Ascending aorta (tissue), 2 donors: ENCODE measurements at regions not wholly inside any gene's neighbourhood (a gene's known extent, or its start where the extent isn't known, plus 50 kb on each side); places are given as distances from the start of the nearest gene placed in this dataset.

Source experiments
- DNase-seq, 2 donors: peaks; one replicate each; pipeline ENCODE4 v3.0.0-alpha.2; 2019; ENCODE audit warnings: low spot score in 2 of 2
- H3K27ac ChIP-seq, 2 donors: fragments of 200-600 bp; sonication (generic); one replicate each; pipeline ENCODE4 v1.5.1; 2016 to 2017; ENCODE audit warnings: mild to moderate bottlenecking in 1 of 2
- H3K27me3 ChIP-seq: fragments of 200-600 bp; sonication (generic); one replicate; pipeline ENCODE4 v1.5.1; 2017
- H3K36me3 ChIP-seq, 2 donors: fragments of 200-600 bp; sonication (generic); one replicate each; pipeline ENCODE4 v1.5.1; 2016
- H3K4me1 ChIP-seq, 2 donors: fragments of 200-600 bp; sonication (generic); one replicate each; pipeline ENCODE4 v1.5.1; 2016 to 2017; ENCODE audit warnings: mild to moderate bottlenecking in 1 of 2
- H3K4me3 ChIP-seq, 2 donors: fragments of 200-600 bp; sonication (generic); one replicate each; pipeline ENCODE4 v1.5.1; 2016 to 2017; ENCODE audit warnings: mild to moderate bottlenecking in 1 of 2
- H3K9me3 ChIP-seq, 2 donors: fragments of 200-600 bp; sonication (generic); one replicate each; pipeline ENCODE4 v1.5.1; 2016
- intact Hi-C: fragments of 100-400 bp; cut with DNase I; formaldehyde crosslinking; loops from one replicate; pipeline ENCODE4 v1.15.1; 2023
- TF ChIP-seq, protein P1 (sequence below), 3 experiments: fragments of 200-600 bp in 2 of 3; fragments of 450-650 bp in 1 of 3; sonication (generic) in 2 of 3; IDR thresholded peaks; one replicate each; pipeline ENCODE4 v1.5.1; 2016 to 2019; ENCODE audit warnings: antibody characterized with exemption in 3 of 3, mild to moderate bottlenecking in 1 of 3, moderate library complexity in 1 of 3

DNA sequence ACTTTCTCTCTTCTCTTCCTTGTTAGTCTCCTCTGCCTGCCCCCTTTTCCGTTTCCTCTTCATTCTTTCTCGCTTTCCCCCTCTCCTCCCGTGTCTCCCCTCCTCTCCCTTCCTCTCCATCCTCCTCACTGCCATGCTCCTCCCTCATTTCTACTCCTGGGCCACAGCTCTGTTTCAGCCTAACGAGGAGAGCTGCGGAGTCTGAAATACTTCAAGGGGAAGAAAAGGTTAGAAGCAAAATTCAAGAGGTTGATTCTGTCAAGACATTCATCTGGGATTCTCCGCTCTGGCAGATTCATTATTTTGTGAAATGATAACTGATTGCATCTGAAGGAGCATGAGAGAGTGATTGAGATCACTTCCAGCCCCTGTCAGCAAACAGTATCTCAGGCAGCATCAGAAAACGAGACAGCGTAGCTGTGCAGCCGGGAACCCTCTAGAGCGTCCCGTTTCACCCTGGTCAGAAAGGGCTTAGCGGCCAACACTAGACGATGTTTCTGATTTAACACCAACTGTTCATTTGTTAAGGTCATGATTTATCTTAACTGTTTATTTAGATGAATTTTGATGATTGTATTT is 279.3 kb upstream of the B3GAT1 start:
- TF ChIP-seq, protein P1, sequence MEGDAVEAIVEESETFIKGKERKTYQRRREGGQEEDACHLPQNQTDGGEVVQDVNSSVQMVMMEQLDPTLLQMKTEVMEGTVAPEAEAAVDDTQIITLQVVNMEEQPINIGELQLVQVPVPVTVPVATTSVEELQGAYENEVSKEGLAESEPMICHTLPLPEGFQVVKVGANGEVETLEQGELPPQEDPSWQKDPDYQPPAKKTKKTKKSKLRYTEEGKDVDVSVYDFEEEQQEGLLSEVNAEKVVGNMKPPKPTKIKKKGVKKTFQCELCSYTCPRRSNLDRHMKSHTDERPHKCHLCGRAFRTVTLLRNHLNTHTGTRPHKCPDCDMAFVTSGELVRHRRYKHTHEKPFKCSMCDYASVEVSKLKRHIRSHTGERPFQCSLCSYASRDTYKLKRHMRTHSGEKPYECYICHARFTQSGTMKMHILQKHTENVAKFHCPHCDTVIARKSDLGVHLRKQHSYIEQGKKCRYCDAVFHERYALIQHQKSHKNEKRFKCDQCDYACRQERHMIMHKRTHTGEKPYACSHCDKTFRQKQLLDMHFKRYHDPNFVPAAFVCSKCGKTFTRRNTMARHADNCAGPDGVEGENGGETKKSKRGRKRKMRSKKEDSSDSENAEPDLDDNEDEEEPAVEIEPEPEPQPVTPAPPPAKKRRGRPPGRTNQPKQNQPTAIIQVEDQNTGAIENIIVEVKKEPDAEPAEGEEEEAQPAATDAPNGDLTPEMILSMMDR (IDR thresholded peaks at IDR 0.05): no peak
- no peaks in the 10 kb centered on the region for H3K36me3 ChIP-seq
- intact Hi-C loops: no loop called here
- no peaks in the 10 kb centered on the region for H3K4me1 ChIP-seq
- H3K9me3 ChIP-seq: no peaks in the 10 kb centered on the region
- no peak overlapping the region for H3K4me3 ChIP-seq
- DNase-seq: no peak
- no peak overlapping the region for H3K27ac ChIP-seq
- H3K27me3 ChIP-seq: no peaks in the 10 kb centered on the region

DNA sequence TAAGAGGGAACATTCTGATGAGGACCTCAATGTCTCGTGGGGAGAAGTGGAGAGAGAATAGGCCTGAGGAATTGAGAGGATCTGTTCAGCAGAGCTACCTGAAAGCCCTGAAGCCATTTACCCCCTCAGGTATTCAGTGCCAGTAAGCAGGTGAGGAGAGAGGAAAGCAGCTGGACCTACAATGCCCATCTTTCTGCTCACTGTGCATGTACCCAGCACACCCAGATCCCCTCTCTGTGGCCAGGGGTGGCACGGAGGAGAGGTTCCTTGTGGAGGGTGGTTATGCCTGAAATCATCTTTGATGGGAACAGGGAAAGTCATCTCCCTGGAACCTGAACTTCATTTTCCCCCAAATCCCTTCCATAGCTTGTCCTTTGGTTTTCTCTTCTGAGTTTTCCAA is 277.8 kb upstream of the B3GAT1 start:
- no peak overlapping the region for H3K27ac ChIP-seq
- H3K27me3 ChIP-seq: no peaks in the 10 kb centered on the region
- no peak overlapping the region for H3K4me3 ChIP-seq
- TF ChIP-seq, protein P1 (IDR thresholded peaks at IDR 0.05): no peak
- intact Hi-C loops: no loop called here
- no peaks in the 10 kb centered on the region for H3K9me3 ChIP-seq
- H3K36me3 ChIP-seq: no peaks in the 10 kb centered on the region
- no peaks in the 10 kb centered on the region for H3K4me1 ChIP-seq
- no peak for DNase-seq

DNA sequence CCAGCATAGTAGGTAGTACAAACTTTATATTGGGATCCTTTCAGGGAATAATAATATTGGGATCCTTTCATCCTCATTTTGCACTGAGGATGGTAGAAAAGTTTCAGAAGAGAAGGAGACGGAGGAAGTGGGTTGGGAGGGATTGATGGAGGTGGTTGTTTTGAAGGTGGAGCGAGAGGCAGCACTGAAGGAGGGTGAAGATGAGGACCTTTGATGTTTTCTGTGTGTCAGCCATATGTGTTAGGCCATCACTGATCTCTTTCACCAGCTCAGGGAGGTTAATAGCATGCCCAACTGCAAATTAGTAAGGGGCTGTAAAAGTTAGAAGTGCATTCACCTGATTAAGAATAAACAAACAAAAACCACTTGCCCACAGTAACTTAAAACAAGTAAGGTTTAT is 275.5 kb upstream of the B3GAT1 start:
- Histone ChIP-seq H3K4me3 (no peak overlapping the region), H3K4me1 (no peaks in the 10 kb centered on the region), H3K27ac (no peak overlapping the region), H3K27me3 (no peaks in the 10 kb centered on the region), H3K36me3 (no peaks in the 10 kb centered on the region), H3K9me3 (no peaks in the 10 kb centered on the region)
- TF ChIP-seq, protein P1 (IDR thresholded peaks at IDR 0.05): no peak
- no peak for DNase-seq
- intact Hi-C loops: no loop called here

DNA sequence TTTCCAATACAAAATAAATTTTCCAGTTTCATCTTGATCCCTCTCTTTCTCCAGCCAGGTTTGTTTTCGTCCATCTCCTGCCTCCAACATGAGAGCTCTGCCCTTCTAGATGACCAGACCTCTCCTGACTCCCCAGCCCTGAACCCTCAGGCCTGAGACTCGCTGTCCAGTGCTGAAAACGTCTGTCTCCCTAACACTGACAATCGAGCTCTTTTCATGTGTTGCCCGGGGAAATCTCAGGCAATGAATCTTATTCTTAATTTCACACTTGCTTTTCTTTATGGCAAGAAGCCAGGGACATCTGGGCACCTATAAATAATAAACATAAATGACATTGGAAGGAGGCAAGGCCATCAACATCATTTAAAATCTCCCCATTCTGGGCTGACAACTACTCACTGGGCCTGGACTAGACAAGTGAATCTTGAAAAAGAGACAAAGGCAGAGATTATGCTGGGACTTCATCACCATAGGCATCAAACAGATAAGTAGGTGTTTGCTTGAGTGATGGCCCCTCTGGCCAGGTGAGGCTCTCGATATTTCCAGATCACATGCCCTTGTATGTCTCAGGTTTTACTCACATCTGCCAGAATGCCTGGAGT is 274.5 kb upstream of the B3GAT1 start:
- intact Hi-C loops: no loop called here
- H3K9me3 ChIP-seq: no peaks in the 10 kb centered on the region
- no peak for DNase-seq
- H3K27me3 ChIP-seq: no peaks in the 10 kb centered on the region
- H3K36me3 ChIP-seq: no peaks in the 10 kb centered on the region
- no peaks in the 10 kb centered on the region for H3K4me1 ChIP-seq
- no peak overlapping the region for H3K4me3 ChIP-seq
- TF ChIP-seq, protein P1 (IDR thresholded peaks at IDR 0.05): no peak
- no peak overlapping the region for H3K27ac ChIP-seq

GRCh38 chr11:134685793-134686380 is 273.8 kb upstream of the B3GAT1 start:
- DNase-seq: no peak
- H3K27ac ChIP-seq: no peak overlapping the region
- H3K9me3 ChIP-seq: no peaks in the 10 kb centered on the region
- H3K36me3 ChIP-seq: no peaks in the 10 kb centered on the region
- no peaks in the 10 kb centered on the region for H3K4me1 ChIP-seq
- H3K27me3 ChIP-seq: no peaks in the 10 kb centered on the region
- intact Hi-C loops: no loop called here
- TF ChIP-seq, protein P1 (IDR thresholded peaks at IDR 0.05): no peak
- H3K4me3 ChIP-seq: no peak overlapping the region
